GM12878 (cell line): ENCODE measurements at regions not wholly inside any gene's neighbourhood (a gene's known extent, or its start where the extent isn't known, plus 50 kb on each side); places are given as distances from the start of the nearest gene placed in this dataset.
"Not testable (repeated sequence)": the region's sequence is repeated elsewhere in the genome, so short reads cannot be mapped to it uniquely, and the experiment has no call there.

Experiments used
- ATAC-seq: fragments of 200-7000 bp; cut with Tn5 transposase; 3 replicates; pipeline ENCODE4 v1.9.1; 2020; ENCODE audit warnings: mild to moderate bottlenecking, moderate library complexity
- BruUV-seq: library from RNA; stranded (reverse); fragments of 400-500 nt; replicated peaks from 2 replicates; lab custom pipeline; 2021; lab: Mats Ljungman, UMichigan
- CTCF ChIA-PET: fragments of 300-600 bp; sonication (Branson Sonifier 250); formaldehyde crosslinking; extraction: SDS; loops from one replicate; lab custom pipeline; 2021; ENCODE audit warnings: inconsistent platforms; lab: Yijun Ruan, JAX
- POLR2A ChIA-PET: fragments of 350-600 bp; formaldehyde crosslinking; extraction: SDS; loops from one replicate; lab custom pipeline; 2021; ENCODE audit warnings: inconsistent platforms; lab: Charles Lee
- RAD21 ChIA-PET: fragments of 300-600 bp; sonication (Branson Sonifier 250); formaldehyde crosslinking; loops from one replicate; lab custom pipeline; 2023; ENCODE audit warnings: antibody characterized with exemption; ENCODE audit not compliant: unreplicated experiment; lab: Charles Lee
- SMC1A ChIA-PET: fragments of 300-600 bp; sonication (Branson Sonifier 250); formaldehyde crosslinking; loops from one replicate; lab custom pipeline; 2023; ENCODE audit not compliant: unreplicated experiment, uncharacterized antibody; lab: Charles Lee
- DNase-seq: peaks from one replicate; pipeline ENCODE4 v3.0.0-alpha.2; 2011; ENCODE audit warnings: low read depth, low spot score
- FAIRE-seq: peaks from 3 replicates; lab custom pipeline; 2011; peaks lifted over from hg19 to GRCh38; lab: Jason Lieb, UNC
- H2AFZ ChIP-seq: 2 replicates; pipeline ENCODE4 v1.6.0; 2011; ENCODE audit warnings: low read depth, low read length, control low read depth; ENCODE audit not compliant: control insufficient read depth
- H3K27ac ChIP-seq: 2 replicates; pipeline ENCODE4 v1.5.1; 2011; ENCODE audit warnings: control low read depth; ENCODE audit not compliant: control insufficient read depth, insufficient read depth
- H3K27me3 ChIP-seq, 2 experiments: replicated peaks in 1 of 2; 2 replicates each; pipeline versions ENCODE4 v1.6.0 to v1.6.1; 2011; ENCODE audit warnings: low read length in 1 of 2; ENCODE audit not compliant: control insufficient read depth in 2 of 2, insufficient read depth in 2 of 2
- H3K36me3 ChIP-seq, 2 experiments: 2 replicates each; pipeline ENCODE4 v1.5.1; 2011; ENCODE audit warnings: low read length in 1 of 2; ENCODE audit not compliant: control insufficient read depth in 2 of 2, insufficient read depth in 2 of 2
- H3K4me1 ChIP-seq: 2 replicates; pipeline ENCODE4 v1.6.1; 2011; ENCODE audit warnings: mild to moderate bottlenecking, low read length, moderate library complexity, mixed read lengths; ENCODE audit not compliant: control insufficient read depth, insufficient read depth
- H3K4me2 ChIP-seq: 2 replicates; pipeline ENCODE4 v1.6.0; 2011; ENCODE audit warnings: control low read depth; ENCODE audit not compliant: control insufficient read depth, insufficient read depth
- H3K4me3 ChIP-seq: fragments of 200-600 bp; sonication (generic); 2 replicates; pipeline ENCODE4 v1.5.1; 2016
- H3K79me2 ChIP-seq: 2 replicates; pipeline ENCODE4 v1.6.0; 2011; ENCODE audit warnings: low read length; ENCODE audit not compliant: control insufficient read depth, insufficient read depth
- H3K9ac ChIP-seq: 2 replicates; pipeline ENCODE4 v1.8.0; 2011; ENCODE audit warnings: low read length, control low read depth, mixed read lengths; ENCODE audit not compliant: control insufficient read depth, insufficient read depth
- H3K9me3 ChIP-seq: replicated peaks from 3 replicates; pipeline ENCODE4 v1.5.1; 2011; ENCODE audit warnings: mild to moderate bottlenecking, low read length; ENCODE audit not compliant: control insufficient read depth, insufficient read depth
- H4K20me1 ChIP-seq: 2 replicates; pipeline ENCODE4 v1.6.0; 2011; ENCODE audit not compliant: control insufficient read depth, insufficient read depth
- CHD4 ChIP-seq: fragments of 200-600 bp; sonication (generic); IDR thresholded peaks from 2 replicates; pipeline ENCODE4 v1.6.1; 2016; ENCODE audit warnings: mild to moderate bottlenecking
- NR2F1 ChIP-seq: fragments of 450-650 bp; conservative IDR thresholded peaks from 2 replicates; pipeline ENCODE4 v1.6.1; 2017; ENCODE audit warnings: mild to moderate bottlenecking
- NRF1 ChIP-seq: conservative IDR thresholded peaks from 2 replicates; pipeline ENCODE4 v1.6.1; 2011; ENCODE audit warnings: mild to moderate bottlenecking, low read depth, low read length, improper control_type of control experiment
- PAX5 ChIP-seq: IDR thresholded peaks from 2 replicates; pipeline ENCODE4 v1.6.1; 2011; ENCODE audit warnings: low read depth, low read length, borderline replicate concordance
- PML ChIP-seq: IDR thresholded peaks from 2 replicates; pipeline ENCODE4 v1.6.1; 2012; ENCODE audit warnings: low read length, inconsistent platforms
- RBBP5 ChIP-seq: fragments of 200-600 bp; sonication (generic); conservative IDR thresholded peaks from 2 replicates; pipeline ENCODE4 v1.6.1; 2016
- ZNF687 ChIP-seq: fragments of 450-650 bp; IDR thresholded peaks from 2 replicates; pipeline ENCODE4 v1.6.1; 2017; ENCODE audit warnings: mild to moderate bottlenecking, moderate library complexity
- WGBS: methylation state at CpG from one replicate; pipeline ENCODE4 v1.1.6; 2016; ENCODE audit warnings: low lambda C conversion rate; ENCODE audit not compliant: insufficient replicate concordance, insufficient coverage; ENCODE audit errors: missing lambda C conversion rate; 5-methylcytosine and 5-hydroxymethylcytosine counted together
- in situ Hi-C: fragments of 300-500 bp; cut with MboI; formaldehyde crosslinking; loops from 9 replicates; pipeline ENCODE4 v1.14.3; 2018; ENCODE audit warnings: mixed read lengths
- intact Hi-C: fragments of 100-400 bp; cut with micrococcal nuclease; formaldehyde crosslinking; loops from one replicate; pipeline ENCODE4 v1.14.2; 2022; ENCODE audit not compliant: unreplicated experiment
- TF ChIP-seq, protein P1 (sequence below): fragments of 150-350 bp; IDR thresholded peaks from 2 replicates; pipeline ENCODE4 v1.6.1; 2016; ENCODE audit warnings: low read depth, low read length

- TF ChIP-seq CHD4 (no peak), PML (no peak), RBBP5 (no peak)
Observed at GRCh38 chr10:45163315-45163975, 152.0 kb downstream of the OR13A1 start (continued).

- BruUV-seq, intact Hi-C loops: not testable (repeated sequence)
Observed at GRCh38 chr10:45175520-45176118, 139.8 kb downstream of the OR13A1 start.

GRCh38 chr10:45179691-45180090, 135.7 kb downstream of the OR13A1 start:
- H3K9ac ChIP-seq, result no peak overlapping the region
- H4K20me1 ChIP-seq, result no peaks in the 10 kb centered on the region
- ChIA-PET RAD21 (no interaction called here), POLR2A (no interaction called here), CTCF (no interaction called here), SMC1A (no interaction called here)
- in situ Hi-C loops, result no loop called here
- 39% methylated on average over 13 of the region's 13 CpGs for WGBS
- intact Hi-C loops, result no loop called here
- no peak for FAIRE-seq
- H3K27ac ChIP-seq, result no peak overlapping the region
- BruUV-seq, result no TSS peak
- H3K36me3 ChIP-seq, result no peaks in the 10 kb centered on the region
- no peaks in the 10 kb centered on the region for H3K9me3 ChIP-seq
- no peak overlapping the region for H3K4me3 ChIP-seq
- no peaks in the 10 kb centered on the region for H3K4me1 ChIP-seq
- no peaks in the 10 kb centered on the region for H3K79me2 ChIP-seq
- no peak overlapping the region for H3K4me2 ChIP-seq
- no peaks in the 10 kb centered on the region for H3K27me3 ChIP-seq
- no peak for ATAC-seq
- DNase-seq, result no peak
- no peak overlapping the region for H2AFZ ChIP-seq
- TF ChIP-seq, protein P1, sequence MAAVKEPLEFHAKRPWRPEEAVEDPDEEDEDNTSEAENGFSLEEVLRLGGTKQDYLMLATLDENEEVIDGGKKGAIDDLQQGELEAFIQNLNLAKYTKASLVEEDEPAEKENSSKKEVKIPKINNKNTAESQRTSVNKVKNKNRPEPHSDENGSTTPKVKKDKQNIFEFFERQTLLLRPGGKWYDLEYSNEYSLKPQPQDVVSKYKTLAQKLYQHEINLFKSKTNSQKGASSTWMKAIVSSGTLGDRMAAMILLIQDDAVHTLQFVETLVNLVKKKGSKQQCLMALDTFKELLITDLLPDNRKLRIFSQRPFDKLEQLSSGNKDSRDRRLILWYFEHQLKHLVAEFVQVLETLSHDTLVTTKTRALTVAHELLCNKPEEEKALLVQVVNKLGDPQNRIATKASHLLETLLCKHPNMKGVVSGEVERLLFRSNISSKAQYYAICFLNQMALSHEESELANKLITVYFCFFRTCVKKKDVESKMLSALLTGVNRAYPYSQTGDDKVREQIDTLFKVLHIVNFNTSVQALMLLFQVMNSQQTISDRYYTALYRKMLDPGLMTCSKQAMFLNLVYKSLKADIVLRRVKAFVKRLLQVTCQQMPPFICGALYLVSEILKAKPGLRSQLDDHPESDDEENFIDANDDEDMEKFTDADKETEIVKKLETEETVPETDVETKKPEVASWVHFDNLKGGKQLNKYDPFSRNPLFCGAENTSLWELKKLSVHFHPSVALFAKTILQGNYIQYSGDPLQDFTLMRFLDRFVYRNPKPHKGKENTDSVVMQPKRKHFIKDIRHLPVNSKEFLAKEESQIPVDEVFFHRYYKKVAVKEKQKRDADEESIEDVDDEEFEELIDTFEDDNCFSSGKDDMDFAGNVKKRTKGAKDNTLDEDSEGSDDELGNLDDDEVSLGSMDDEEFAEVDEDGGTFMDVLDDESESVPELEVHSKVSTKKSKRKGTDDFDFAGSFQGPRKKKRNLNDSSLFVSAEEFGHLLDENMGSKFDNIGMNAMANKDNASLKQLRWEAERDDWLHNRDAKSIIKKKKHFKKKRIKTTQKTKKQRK, result no peak
- TF ChIP-seq NRF1 (no peak), NR2F1 (no peak), PAX5 (no peak), ZNF687 (no peak)

More at GRCh38 chr10:45175520-45176118, 139.8 kb downstream of the OR13A1 start:
- 61% methylated on average over 8 of the region's 8 CpGs for WGBS
- ATAC-seq, SMC1A ChIA-PET, POLR2A ChIA-PET, H3K4me3 ChIP-seq, H3K9ac ChIP-seq, H4K20me1 ChIP-seq, H3K9me3 ChIP-seq, H3K79me2 ChIP-seq, H3K4me2 ChIP-seq, FAIRE-seq, DNase-seq, H3K36me3 ChIP-seq, H3K27ac ChIP-seq, RAD21 ChIA-PET, in situ Hi-C loops, H2AFZ ChIP-seq, H3K27me3 ChIP-seq, H3K4me1 ChIP-seq: not testable (repeated sequence)
- CTCF ChIA-PET, result interaction anchor here (1.4 kb wide), 1 partner anchor 13 kb away, joined by 3 read pairs; no protein-coding TSS in a partner anchor
